ENCODE measurements at regions not wholly inside any gene's neighbourhood (a gene's known extent, or its start where the extent isn't known, plus 50 kb on each side); places are given as distances from the start of the nearest gene placed in this dataset.

DNA sequence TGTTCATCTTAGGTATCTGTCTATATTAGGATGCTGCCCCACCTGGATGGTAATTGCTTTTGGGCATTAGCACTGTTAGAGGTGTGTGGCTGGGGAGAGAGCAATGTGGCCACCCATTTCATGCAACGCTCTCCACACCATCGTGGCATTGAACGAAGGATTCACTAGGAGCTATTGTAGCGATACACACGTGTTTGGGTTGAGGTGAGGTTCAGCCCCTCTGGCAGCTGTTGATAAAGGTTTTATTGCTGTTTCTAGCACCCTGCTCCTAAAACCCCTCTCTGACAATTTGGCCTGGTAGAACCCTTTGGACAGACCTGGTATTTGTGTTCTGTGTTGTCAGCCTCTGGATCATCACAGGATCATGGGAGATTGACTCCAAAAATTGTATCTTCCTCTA, 280.9 kb downstream of the PRL start:
- DNase-seq (ENCODE audit: low read depth in 1 of 2, low spot score in 2 of 2), result no peak
- Histone ChIP-seq H3K4me3 (no peak overlapping the region), H3K9me3 (replicated peaks) (no peaks in the 10 kb centered on the region)

DNA sequence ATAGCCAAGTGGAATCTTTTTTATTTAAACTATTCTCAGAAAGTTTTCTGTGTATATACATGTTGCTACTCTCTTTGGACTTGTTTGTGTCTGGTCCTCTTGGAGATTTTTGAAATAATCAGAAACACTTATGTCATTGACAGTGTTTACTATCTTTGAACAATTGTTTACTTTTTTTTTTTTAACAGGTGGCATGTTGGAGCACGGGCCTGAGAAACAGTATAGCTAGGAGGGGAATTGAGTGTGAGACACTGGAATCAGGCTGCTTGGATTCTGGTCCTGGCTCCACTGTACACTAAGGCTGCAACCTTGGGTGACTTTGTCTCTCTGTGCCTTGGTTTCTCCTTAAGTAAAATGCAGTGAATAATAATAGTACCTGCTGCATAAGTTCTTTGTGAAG, 279.6 kb downstream of the PRL start:
- Histone ChIP-seq H3K4me3 (no peak overlapping the region), H3K9me3 (replicated peaks) (no peaks in the 10 kb centered on the region), H3K27ac (no peak overlapping the region), H3K36me3 (no peaks in the 10 kb centered on the region), H3K4me1 (replicated peaks) (peaks cover 9% of the 10 kb centered on the region; the same call in 1 of the 2 replicates), H3K27me3 (replicated peaks) (no peaks in the 10 kb centered on the region)
- DNase-seq (ENCODE audit: low read depth in 1 of 2, low spot score in 2 of 2), result no peak

More for the DNA sequence above, 280.9 kb downstream of the PRL start:
- Histone ChIP-seq H3K27ac (no peak overlapping the region), H3K27me3 (replicated peaks) (no peaks in the 10 kb centered on the region), H3K4me1 (replicated peaks) (peaks cover 8% of the 10 kb centered on the region; the same call in 1 of the 2 replicates), H3K36me3 (no peaks in the 10 kb centered on the region)

DNA sequence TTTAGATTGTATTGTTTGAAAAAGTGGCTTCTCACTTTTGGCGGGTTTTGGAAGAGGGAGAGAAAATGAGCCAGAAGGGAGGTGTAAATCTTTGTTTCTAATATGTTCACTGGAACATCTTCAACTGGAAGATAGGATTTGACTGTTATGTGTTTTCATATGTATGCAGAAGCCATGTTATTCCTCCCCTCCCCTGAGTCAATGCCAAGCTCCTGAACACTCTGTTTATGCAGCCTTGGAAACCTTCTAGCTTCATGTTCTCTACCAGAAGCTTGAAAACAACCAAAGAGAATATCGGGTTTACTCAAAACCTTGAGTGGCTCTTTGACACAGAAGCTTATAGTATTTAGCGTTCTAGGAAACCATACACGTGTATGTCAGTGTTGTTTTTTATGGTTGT, 279.1 kb downstream of the PRL start:
- no peaks in the 10 kb centered on the region for H3K27me3 ChIP-seq (replicated peaks)
- H3K4me3 ChIP-seq, result no peak overlapping the region
- H3K27ac ChIP-seq, result no peak overlapping the region
- no peak for DNase-seq (ENCODE audit: low read depth in 1 of 2, low spot score in 2 of 2)
- H3K4me1 ChIP-seq (replicated peaks), result peaks cover 9% of the 10 kb centered on the region; the same call in 1 of the 2 replicates
- H3K9me3 ChIP-seq (replicated peaks), result no peaks in the 10 kb centered on the region
- no peaks in the 10 kb centered on the region for H3K36me3 ChIP-seq

DNA sequence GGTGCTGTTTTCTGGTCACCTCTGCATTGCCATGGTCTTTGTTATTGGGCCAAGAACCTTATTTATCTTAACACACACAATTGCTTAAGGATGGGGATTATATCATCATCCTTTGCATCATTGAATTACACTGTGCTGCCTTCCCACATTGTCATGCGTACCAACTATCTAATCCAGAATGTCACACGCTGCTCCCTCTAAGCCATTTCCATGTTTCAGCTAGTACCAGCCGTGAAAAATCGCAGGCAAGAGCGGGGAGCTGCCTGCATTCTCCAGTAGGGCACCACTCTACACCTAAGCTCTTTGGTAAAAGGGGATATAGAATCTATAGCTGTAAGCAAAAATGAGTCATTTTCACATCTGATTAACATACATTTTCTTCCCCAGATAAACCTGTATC, 277.0 kb downstream of the PRL start:
- no peak for DNase-seq (ENCODE audit: low read depth in 1 of 2, low spot score in 2 of 2)
- no peak overlapping the region for H3K4me3 ChIP-seq
- H3K27ac ChIP-seq, result no peak overlapping the region
- H3K4me1 ChIP-seq (replicated peaks), result peaks cover 22% of the 10 kb centered on the region
- H3K27me3 ChIP-seq (replicated peaks), result no peaks in the 10 kb centered on the region
- H3K9me3 ChIP-seq (replicated peaks), result no peaks in the 10 kb centered on the region
- H3K36me3 ChIP-seq, result no peaks in the 10 kb centered on the region

DNA sequence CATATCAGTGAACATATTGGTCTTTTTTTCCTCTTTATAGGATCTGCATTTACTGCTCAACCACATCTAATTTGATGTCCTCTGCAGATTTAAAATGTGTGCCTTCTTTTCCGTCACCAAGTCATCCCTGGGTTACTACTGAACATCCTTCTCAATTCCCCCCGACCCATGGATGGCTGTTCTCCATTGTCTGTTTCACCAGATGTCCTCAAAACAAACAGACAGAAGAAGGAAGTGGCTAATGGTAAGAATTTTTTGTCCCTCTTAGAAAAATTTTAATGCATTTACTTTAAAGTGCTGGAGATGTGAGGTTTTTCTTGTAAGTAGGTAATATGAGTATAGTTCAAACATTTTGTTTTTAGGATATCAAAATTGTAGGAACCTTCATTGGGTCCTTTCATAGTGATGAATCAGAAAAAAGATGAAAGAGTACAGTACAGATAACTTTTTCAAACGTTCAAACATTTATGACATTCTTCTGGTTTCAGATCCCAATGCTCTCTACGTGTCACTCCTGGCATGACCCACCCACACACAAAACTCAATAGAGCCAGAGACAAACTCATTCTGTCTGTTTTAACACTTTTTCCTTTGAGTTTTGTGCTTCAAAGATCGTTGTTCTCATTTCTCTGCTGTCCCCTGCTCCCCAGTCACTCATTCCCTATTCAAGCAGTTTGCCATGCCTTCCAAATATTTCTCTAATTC, 276.4 kb downstream of the PRL start:
- Histone ChIP-seq H3K27ac (no peak overlapping the region), H3K9me3 (replicated peaks) (no peaks in the 10 kb centered on the region), H3K4me1 (replicated peaks) (peaks cover 27% of the 10 kb centered on the region), H3K4me3 (no peak overlapping the region), H3K27me3 (replicated peaks) (no peaks in the 10 kb centered on the region), H3K36me3 (no peaks in the 10 kb centered on the region)
- no peak for DNase-seq (ENCODE audit: low read depth in 1 of 2, low spot score in 2 of 2)

DNA sequence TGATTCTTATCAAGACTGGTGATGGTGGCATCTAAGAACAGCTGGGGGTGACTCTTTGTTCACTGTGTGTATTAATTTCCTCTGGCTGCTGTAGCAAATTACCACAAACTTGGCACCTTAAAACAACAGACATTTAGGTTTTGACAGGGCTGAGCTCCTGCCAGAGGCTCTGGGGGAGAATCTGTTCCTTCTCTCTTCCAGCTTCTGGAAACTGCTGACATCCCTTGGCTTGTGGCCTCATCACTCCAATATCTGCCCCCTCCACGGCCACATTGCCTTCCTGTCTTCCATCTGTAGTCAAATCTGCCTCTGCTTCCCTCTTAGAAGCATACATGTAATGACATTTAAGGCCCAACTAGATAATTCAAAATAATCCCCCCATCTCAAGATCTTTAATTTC, 274.9 kb downstream of the PRL start:
- Histone ChIP-seq H3K9me3 (replicated peaks) (no peaks in the 10 kb centered on the region), H3K27ac (no peak overlapping the region), H3K4me1 (replicated peaks) (peaks cover 39% of the 10 kb centered on the region), H3K36me3 (no peaks in the 10 kb centered on the region), H3K27me3 (replicated peaks) (no peaks in the 10 kb centered on the region), H3K4me3 (no peak overlapping the region)
- no peak for DNase-seq (ENCODE audit: low read depth in 1 of 2, low spot score in 2 of 2)

DNA sequence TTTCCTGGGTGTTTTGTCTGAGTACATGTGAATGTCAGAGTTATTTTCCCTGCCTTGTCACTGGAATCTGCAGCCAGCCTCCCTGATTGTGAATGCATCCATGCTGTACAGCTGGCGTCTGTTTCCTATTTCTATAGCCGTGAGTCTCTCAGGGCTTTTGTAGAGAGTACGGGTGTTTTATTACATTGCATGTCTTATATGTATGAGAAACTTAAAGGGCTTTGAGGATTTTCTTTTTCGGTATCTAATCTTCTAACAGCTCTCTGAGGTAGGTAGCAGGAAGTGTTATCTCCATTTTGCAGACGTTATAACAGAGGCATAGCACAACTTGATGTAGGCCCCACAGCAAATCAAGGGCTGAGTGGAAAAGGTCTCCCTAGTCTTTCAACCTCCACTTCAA, 272.9 kb downstream of the PRL start:
- H3K4me3 ChIP-seq, result no peak overlapping the region
- H3K9me3 ChIP-seq (replicated peaks), result no peaks in the 10 kb centered on the region
- H3K27ac ChIP-seq, result 0 out of 2 replicates have a peak overlapping the region, but pooled peaks have one; percentile 86
- H3K4me1 ChIP-seq (replicated peaks), result peaks cover 49% of the 10 kb centered on the region
- DNase-seq (ENCODE audit: low read depth in 1 of 2, low spot score in 2 of 2), result no peak
- no peaks in the 10 kb centered on the region for H3K27me3 ChIP-seq (replicated peaks)
- no peaks in the 10 kb centered on the region for H3K36me3 ChIP-seq

DNA sequence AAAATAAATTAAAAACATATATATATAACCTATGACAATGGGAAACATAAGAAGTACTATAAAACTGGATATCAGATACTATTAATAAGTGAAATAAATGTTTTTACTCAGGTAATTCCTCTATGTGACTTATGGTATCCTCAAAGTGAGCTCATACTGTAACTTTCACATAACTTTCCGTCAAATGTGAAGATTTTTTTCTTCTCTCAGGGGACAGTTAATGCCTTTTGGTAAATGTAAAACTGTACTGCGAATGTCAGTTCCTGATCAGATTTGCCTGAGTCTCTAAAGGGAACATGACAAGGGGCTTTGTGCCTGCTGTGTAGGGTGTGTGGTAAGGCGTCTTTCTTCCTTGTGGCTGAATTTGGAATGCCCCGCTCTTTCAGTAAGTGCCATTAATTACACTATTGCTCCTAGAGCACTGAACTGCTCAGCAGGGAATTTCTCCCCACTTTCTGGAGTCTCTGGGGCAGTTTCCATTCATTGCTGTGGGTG, 271.8 kb downstream of the PRL start:
- Histone ChIP-seq H3K4me1 (replicated peaks) (peaks cover 60% of the 10 kb centered on the region), H3K36me3 (no peaks in the 10 kb centered on the region), H3K4me3 (no peak overlapping the region), H3K27me3 (replicated peaks) (no peaks in the 10 kb centered on the region), H3K9me3 (replicated peaks) (no peaks in the 10 kb centered on the region), H3K27ac (peak overlapping the region; percentile 86)
- DNase-seq (ENCODE audit: low read depth in 1 of 2, low spot score in 2 of 2), result no peak

DNA sequence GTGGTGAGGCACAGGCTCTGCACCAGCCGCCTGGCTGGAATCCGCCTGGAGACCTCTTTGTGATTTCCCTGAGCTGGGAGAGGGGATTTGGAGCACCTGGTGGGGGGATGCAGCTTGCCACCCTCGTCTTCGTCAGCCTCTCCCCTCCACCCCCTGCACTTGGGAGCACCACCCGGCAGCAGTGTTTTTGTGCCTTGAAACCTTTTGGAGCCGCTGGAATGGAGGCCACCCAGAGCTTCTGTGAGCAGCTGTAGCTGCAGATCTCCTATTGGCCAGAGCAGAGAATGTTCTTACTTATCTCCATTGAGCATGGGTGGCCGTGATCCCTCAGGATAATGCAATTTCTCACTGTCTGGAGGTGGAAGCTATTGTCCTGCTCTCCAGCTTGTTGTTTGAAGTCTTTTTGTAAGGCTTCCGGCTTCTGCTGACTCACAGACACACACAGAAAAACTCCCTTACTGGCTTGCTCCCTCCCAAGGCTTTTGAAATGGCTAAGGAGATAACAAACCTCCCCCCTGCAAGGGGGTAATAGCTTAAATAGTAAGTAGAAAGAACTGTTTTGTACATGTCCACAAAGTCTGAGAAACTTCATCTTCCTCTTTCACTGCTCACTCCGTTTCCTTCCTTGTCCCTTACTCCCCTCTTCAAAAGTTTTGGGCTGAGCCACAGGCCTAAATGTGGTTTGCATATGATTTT, 271.2 kb downstream of the PRL start:
- Histone ChIP-seq H3K9me3 (replicated peaks) (no peaks in the 10 kb centered on the region), H3K4me1 (replicated peaks) (peaks cover 55% of the 10 kb centered on the region), H3K4me3 (no peak overlapping the region), H3K36me3 (no peaks in the 10 kb centered on the region), H3K27me3 (replicated peaks) (no peaks in the 10 kb centered on the region), H3K27ac (peak overlapping the region; percentile 92)
- peak; percentile 97 to 99 for DNase-seq (ENCODE audit: low read depth in 1 of 2, low spot score in 2 of 2)

DNA sequence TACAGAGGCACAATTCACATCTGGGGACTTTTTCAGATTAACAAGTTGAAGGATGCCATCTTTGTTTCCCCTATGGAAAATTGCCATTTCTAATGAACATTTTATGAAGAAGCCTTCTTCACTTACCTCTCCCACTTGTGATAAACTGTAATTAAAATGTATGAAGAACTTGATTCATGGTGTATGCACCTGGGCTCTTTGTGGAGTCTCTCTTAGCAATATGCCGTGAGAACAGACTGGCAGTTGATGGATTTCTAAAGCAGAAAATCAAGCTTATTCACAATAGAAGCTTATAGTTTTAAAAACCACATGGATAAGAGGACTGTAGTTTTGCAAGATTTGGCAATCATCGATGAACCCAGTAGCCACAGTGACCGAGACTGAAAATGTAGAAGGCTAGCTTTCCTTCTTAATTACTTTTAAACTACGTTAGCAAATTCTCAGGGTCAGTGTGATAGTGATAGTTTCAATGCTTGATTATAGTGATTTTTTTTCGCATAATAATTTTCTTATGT, 270.6 kb downstream of the PRL start:
- Histone ChIP-seq H3K27ac (peak overlapping the region; percentile 92), H3K9me3 (replicated peaks) (no peaks in the 10 kb centered on the region), H3K36me3 (no peaks in the 10 kb centered on the region), H3K27me3 (replicated peaks) (no peaks in the 10 kb centered on the region), H3K4me3 (no peak overlapping the region), H3K4me1 (replicated peaks) (peaks cover 50% of the 10 kb centered on the region)
- no peak for DNase-seq (ENCODE audit: low read depth in 1 of 2, low spot score in 2 of 2)

DNA sequence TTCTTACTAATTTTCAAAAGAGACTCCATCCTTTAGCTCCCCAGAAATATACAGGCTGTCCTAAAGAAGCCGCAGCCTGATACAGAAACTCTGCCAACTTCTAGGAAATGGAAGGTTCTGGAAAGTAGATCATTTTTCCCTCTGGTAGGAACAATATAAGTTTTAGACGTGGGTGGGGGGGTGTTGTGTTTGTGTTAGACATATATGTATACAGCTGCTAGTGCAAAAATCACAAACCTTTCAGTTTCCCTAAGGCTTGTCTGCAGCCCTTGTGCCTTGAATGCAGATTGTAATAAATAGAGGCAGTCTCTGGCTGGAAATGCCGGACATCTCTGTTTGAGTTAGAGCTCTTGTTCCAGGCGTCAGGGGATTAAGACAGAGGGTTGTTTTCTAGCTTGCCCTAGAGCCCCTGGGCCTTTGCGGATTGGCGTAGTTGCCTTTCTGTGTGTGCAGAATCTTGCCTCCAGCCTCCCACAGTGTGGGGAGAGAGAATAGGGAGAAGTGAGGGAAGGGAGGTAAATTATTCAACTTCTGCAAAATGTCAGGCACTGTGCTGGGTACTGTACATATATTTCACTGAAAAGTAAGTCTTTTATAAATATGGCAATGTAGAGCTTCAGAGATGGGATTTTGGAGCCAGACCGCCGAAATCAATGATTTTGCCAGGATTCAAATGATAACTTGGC, 269.7 kb downstream of the PRL start:
- H3K36me3 ChIP-seq, result no peaks in the 10 kb centered on the region
- peak overlapping the region; percentile 92 for H3K27ac ChIP-seq
- H3K4me3 ChIP-seq, result no peak overlapping the region
- no peaks in the 10 kb centered on the region for H3K9me3 ChIP-seq (replicated peaks)
- no peak for DNase-seq (ENCODE audit: low read depth in 1 of 2, low spot score in 2 of 2)
- no peaks in the 10 kb centered on the region for H3K27me3 ChIP-seq (replicated peaks)
- peaks cover 50% of the 10 kb centered on the region for H3K4me1 ChIP-seq (replicated peaks)

DNA sequence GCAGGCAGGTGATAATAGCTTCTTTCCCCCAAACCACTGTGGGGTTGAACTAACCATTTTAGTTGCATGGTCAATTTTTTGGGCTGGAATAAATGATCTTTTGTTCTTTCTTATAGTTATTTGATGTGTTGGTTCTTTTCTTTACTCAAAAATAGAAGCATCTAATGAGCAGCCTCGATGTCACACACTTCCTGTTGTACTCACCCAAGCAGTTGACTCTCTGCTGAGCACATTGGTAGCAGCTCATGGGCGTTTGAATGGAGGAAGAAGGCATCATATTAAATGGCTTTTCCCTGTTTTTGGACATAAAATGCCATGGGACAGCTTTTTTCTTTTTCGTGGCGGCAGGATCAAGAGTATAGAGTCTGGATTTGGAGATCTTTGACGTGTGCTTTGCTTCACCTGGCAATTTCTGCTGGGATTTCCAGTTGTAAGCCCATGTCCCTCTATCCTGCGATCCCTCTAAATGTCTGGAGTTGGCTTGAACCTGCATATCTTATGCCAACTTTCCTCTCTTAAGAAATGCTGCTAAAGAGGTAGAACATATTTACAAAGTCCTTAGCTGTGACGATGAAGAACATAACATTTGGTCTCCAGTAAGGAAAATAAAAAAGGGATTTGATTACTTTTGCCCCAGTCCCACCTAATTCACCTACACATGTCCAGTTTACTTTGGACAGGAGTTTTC, 268.3 kb downstream of the PRL start:
- Histone ChIP-seq H3K4me1 (replicated peaks) (peaks cover 50% of the 10 kb centered on the region), H3K9me3 (replicated peaks) (no peaks in the 10 kb centered on the region), H3K36me3 (no peaks in the 10 kb centered on the region), H3K27ac (no peak overlapping the region), H3K27me3 (replicated peaks) (no peaks in the 10 kb centered on the region), H3K4me3 (no peak overlapping the region)
- no peak for DNase-seq (ENCODE audit: low read depth in 1 of 2, low spot score in 2 of 2)

DNA sequence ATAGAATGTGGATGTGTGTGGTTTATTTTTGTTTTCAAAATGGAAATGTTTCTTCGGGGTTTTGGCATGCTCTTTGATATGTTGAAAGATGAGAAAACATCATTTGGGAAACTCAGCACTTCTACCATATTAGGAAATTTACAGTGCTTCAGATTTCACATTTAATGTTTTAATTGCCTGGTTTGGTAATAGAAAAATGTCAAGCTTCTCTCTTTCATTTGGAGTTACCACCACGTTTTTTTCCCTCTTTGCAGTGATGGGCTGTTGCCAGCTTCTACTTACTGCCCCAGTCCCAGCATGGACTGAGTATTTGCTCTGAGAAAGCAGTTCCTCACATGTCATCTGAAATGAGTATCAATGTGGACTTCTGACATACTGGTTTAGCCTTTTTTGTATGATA, 267.7 kb downstream of the PRL start:
- Histone ChIP-seq H3K9me3 (replicated peaks) (no peaks in the 10 kb centered on the region), H3K27ac (peak overlapping the region; percentile 10; the same call in 1 of the 2 replicates), H3K4me1 (replicated peaks) (peaks cover 44% of the 10 kb centered on the region), H3K36me3 (no peaks in the 10 kb centered on the region), H3K4me3 (no peak overlapping the region), H3K27me3 (replicated peaks) (no peaks in the 10 kb centered on the region)
- peak in 1 of 2 experiments; percentile 33 for DNase-seq (ENCODE audit: low read depth in 1 of 2, low spot score in 2 of 2)

Data from SJSA1 (cell line).